ENCODE measurements at regions not wholly inside any gene's neighbourhood (a gene's known extent, or its start where the extent isn't known, plus 50 kb on each side); places are given as distances from the start of the nearest gene placed in this dataset.

DNA sequence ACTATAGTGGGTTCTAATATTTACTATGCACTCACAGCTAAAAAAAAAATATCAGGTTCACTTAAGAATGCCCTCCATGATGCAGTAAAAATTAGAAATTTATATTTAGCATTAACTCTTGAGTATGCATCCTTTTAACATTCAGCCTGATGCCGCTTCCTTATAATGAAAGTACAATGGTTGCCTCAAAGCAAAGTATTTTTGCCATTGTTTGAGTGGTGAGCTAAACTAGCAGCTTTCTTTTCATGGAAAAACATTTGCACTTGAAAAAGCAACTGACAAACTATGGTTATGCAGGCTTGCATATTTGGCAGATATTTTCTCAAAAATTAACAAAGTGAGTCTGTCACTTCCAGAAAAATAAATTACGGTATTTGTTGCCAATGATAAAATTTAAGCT, 188.6 kb downstream of the SLC6A15 start:
- ATAC-seq (ENCODE audit: low read depth) (no peak), DNase-seq (no peak)
- no peaks in the 10 kb centered on the region for H3K9me3 ChIP-seq (ENCODE audit: control extremely low read depth in 1 of 3, control insufficient read depth in 2 of 3, insufficient read depth in 1 of 3, low read length in 2 of 3)
- H3K27me3 Mint-ChIP-seq: no peaks in the 10 kb centered on the region
- no peaks in the 10 kb centered on the region for H3K27me3 ChIP-seq (replicated peaks in 1 of 4; ENCODE audit: control extremely low read depth in 1 of 4, control insufficient read depth in 3 of 4, insufficient read depth in 4 of 4, low read length in 3 of 4)
- H3K4me3 ChIP-seq (ENCODE audit: control extremely low read depth in 1 of 5, extremely low read depth in 1 of 5, insufficient read depth in 1 of 5, low read depth in 2 of 5, low read length in 4 of 5): no peak overlapping the region
- H3K27ac ChIP-seq (ENCODE audit: low read length in 2 of 2): no peak overlapping the region
- no peak overlapping the region for H3K27ac Mint-ChIP-seq
- H3K9ac ChIP-seq (ENCODE audit: low read length): no peak overlapping the region
- ChIA-PET CTCF (no interaction called here), POLR2A (no interaction called here)
- H3K79me2 ChIP-seq (ENCODE audit: control insufficient read depth, insufficient read depth, low read length): no peaks in the 10 kb centered on the region
- no peaks in the 10 kb centered on the region for H3K36me3 ChIP-seq (replicated peaks in 1 of 2; ENCODE audit: control extremely low read depth in 1 of 2, control insufficient read depth in 1 of 2, extremely low read depth in 1 of 2, insufficient read depth in 2 of 2, low read length in 1 of 2)
- no peaks in the 10 kb centered on the region for H3K4me1 Mint-ChIP-seq
- no peak overlapping the region for H3K4me2 ChIP-seq (replicated peaks; ENCODE audit: low read depth, low read length, poor library complexity, severe bottlenecking)
- no peak overlapping the region for H2AFZ ChIP-seq (ENCODE audit: insufficient read depth, low read depth, low read length, poor library complexity, severe bottlenecking)
- H3K4me3 Mint-ChIP-seq: no peak overlapping the region
- WGBS (ENCODE audit: insufficient coverage): no CpG with 5 or more reads among the region's 2 CpGs
- no peaks in the 10 kb centered on the region for H3K4me1 ChIP-seq (ENCODE audit: control insufficient read depth in 2 of 2, insufficient read depth in 2 of 2, low read length in 2 of 2)
- no peaks in the 10 kb centered on the region for H3K9me3 Mint-ChIP-seq (ENCODE audit: insufficient read depth)
- H4K20me1 ChIP-seq (ENCODE audit: control insufficient read depth, insufficient read depth, low read length, poor library complexity, severe bottlenecking): no peaks in the 10 kb centered on the region
- intact Hi-C loops (cut with micrococcal nuclease): no loop called here
- TF ChIP-seq EZH2 (IDR thresholded peaks at IDR 0.05; ENCODE audit: borderline replicate concordance, insufficient read depth, low read depth, low read length, poor library complexity, severe bottlenecking): no peak
- TF ChIP-seq, protein P1, sequence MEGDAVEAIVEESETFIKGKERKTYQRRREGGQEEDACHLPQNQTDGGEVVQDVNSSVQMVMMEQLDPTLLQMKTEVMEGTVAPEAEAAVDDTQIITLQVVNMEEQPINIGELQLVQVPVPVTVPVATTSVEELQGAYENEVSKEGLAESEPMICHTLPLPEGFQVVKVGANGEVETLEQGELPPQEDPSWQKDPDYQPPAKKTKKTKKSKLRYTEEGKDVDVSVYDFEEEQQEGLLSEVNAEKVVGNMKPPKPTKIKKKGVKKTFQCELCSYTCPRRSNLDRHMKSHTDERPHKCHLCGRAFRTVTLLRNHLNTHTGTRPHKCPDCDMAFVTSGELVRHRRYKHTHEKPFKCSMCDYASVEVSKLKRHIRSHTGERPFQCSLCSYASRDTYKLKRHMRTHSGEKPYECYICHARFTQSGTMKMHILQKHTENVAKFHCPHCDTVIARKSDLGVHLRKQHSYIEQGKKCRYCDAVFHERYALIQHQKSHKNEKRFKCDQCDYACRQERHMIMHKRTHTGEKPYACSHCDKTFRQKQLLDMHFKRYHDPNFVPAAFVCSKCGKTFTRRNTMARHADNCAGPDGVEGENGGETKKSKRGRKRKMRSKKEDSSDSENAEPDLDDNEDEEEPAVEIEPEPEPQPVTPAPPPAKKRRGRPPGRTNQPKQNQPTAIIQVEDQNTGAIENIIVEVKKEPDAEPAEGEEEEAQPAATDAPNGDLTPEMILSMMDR (IDR thresholded peaks at IDR 0.05): no peak

DNA sequence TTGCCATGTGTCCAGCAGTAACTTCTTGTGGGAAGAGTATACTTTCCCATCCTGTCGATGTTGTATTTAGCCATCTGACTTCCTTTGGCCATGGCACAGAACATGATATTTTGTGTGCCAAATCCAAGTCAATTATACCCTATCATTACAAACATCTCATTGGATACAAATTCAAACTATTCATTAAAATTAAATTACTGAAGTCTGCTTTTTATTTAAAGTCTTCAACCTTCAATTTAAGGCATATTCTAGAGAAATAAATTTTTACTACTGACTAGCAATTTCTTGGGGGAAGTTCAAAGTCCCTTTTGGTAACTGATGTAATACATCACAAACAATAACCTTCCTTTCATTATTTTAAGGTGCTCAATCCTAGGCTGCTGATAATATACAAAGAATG, 192.6 kb downstream of the SLC6A15 start:
- Histone ChIP-seq H3K27ac (ENCODE audit: low read length in 2 of 2) (no peak overlapping the region), H3K4me3 (ENCODE audit: control extremely low read depth in 1 of 5, extremely low read depth in 1 of 5, insufficient read depth in 1 of 5, low read depth in 2 of 5, low read length in 4 of 5) (no peak overlapping the region), H3K9me3 (ENCODE audit: control extremely low read depth in 1 of 3, control insufficient read depth in 2 of 3, insufficient read depth in 1 of 3, low read length in 2 of 3) (no peaks in the 10 kb centered on the region), H4K20me1 (ENCODE audit: control insufficient read depth, insufficient read depth, low read length, poor library complexity, severe bottlenecking) (no peaks in the 10 kb centered on the region), H3K4me2 (replicated peaks; ENCODE audit: low read depth, low read length, poor library complexity, severe bottlenecking) (no peak overlapping the region), H2AFZ (ENCODE audit: insufficient read depth, low read depth, low read length, poor library complexity, severe bottlenecking) (no peak overlapping the region), H3K4me1 (ENCODE audit: control insufficient read depth in 2 of 2, insufficient read depth in 2 of 2, low read length in 2 of 2) (no peaks in the 10 kb centered on the region), H3K36me3 (replicated peaks in 1 of 2; ENCODE audit: control extremely low read depth in 1 of 2, control insufficient read depth in 1 of 2, extremely low read depth in 1 of 2, insufficient read depth in 2 of 2, low read length in 1 of 2) (no peaks in the 10 kb centered on the region), H3K79me2 (ENCODE audit: control insufficient read depth, insufficient read depth, low read length) (no peaks in the 10 kb centered on the region), H3K27me3 (replicated peaks in 1 of 4; ENCODE audit: control extremely low read depth in 1 of 4, control insufficient read depth in 3 of 4, insufficient read depth in 4 of 4, low read length in 3 of 4) (no peaks in the 10 kb centered on the region), H3K9ac (ENCODE audit: low read length) (no peak overlapping the region)
- H3K27me3 Mint-ChIP-seq: no peaks in the 10 kb centered on the region
- no peak overlapping the region for H3K4me3 Mint-ChIP-seq
- no peak overlapping the region for H3K27ac Mint-ChIP-seq
- DNase-seq: no peak
- ChIA-PET CTCF (no interaction called here), POLR2A (no interaction called here)
- ATAC-seq (ENCODE audit: low read depth): no peak
- no peaks in the 10 kb centered on the region for H3K4me1 Mint-ChIP-seq
- TF ChIP-seq, protein P1 (IDR thresholded peaks at IDR 0.05): no peak
- TF ChIP-seq EZH2 (IDR thresholded peaks at IDR 0.05; ENCODE audit: borderline replicate concordance, insufficient read depth, low read depth, low read length, poor library complexity, severe bottlenecking): no peak
- no peaks in the 10 kb centered on the region for H3K9me3 Mint-ChIP-seq (ENCODE audit: insufficient read depth)
- intact Hi-C loops (cut with micrococcal nuclease): no loop called here
- 100% methylated on average over 1 of the region's 1 CpG for WGBS (ENCODE audit: insufficient coverage)

All from B cell (primary cell).